SK-N-SH (cell line): ENCODE measurements at regions not wholly inside any gene's neighbourhood (a gene's known extent, or its start where the extent isn't known, plus 50 kb on each side); places are given as distances from the start of the nearest gene placed in this dataset.

Source experiments
- CTCF ChIA-PET: fragments of 300-600, 350-600 bp; formaldehyde crosslinking; extraction: SDS; loops from one replicate; lab custom pipeline; 2021; lab: Yijun Ruan, JAX
- POLR2A ChIA-PET: fragments of 350-600 bp; sonication (Branson Sonifier 250); formaldehyde crosslinking; extraction: SDS; loops from one replicate; lab custom pipeline; 2020; ENCODE audit warnings: antibody characterized with exemption, inconsistent platforms; lab: Yijun Ruan, JAX
- DNase-seq: peaks from one replicate; pipeline ENCODE4 v3.0.0; 2012
- H2AFZ ChIP-seq: fragments of 200-600 bp; sonication (generic); 2 replicates; pipeline ENCODE4 v1.8.1; 2016; ENCODE audit warnings: antibody characterized with exemption, mild to moderate bottlenecking, low read depth
- H3F3A ChIP-seq: fragments of 200-600 bp; sonication (generic); replicated peaks from 2 replicates; pipeline ENCODE3; 2016; ENCODE audit warnings: antibody characterized with exemption, mild to moderate bottlenecking; ENCODE audit not compliant: insufficient read depth
- H3K27ac ChIP-seq, 2 experiments: fragments of 200-500 bp in 1 of 2; fragments of 200-600 bp in 1 of 2; sonication (Bioruptor generic) in 1 of 2; sonication (generic), shearing (Covaris generic) in 1 of 2; 2 replicates each; pipeline versions ENCODE4 v1.5.1 to v1.6.1; 2014 to 2016; ENCODE audit warnings: low read depth in 2 of 2, inconsistent platforms in 1 of 2, low read length in 1 of 2, mild to moderate bottlenecking in 1 of 2, mixed read lengths in 1 of 2
- H3K27me3 ChIP-seq: fragments of 200-600 bp; sonication (generic), shearing (Covaris generic); 2 replicates; pipeline ENCODE4 v1.6.1; 2016; ENCODE audit warnings: mixed run types; ENCODE audit not compliant: insufficient read depth
- H3K36me3 ChIP-seq, 2 experiments: fragments of 200-500 bp in 1 of 2; fragments of 200-600 bp in 1 of 2; sonication (Bioruptor generic) in 1 of 2; sonication (generic) in 1 of 2; replicated peaks in 1 of 2; 2 replicates each; pipeline versions ENCODE3 to v1.5.1; 2014 to 2016; ENCODE audit warnings: low read length in 1 of 2, mild to moderate bottlenecking in 1 of 2; ENCODE audit not compliant: insufficient read depth in 2 of 2, control insufficient read depth in 1 of 2
- H3K4me1 ChIP-seq, 2 experiments: fragments of 200-500 bp in 1 of 2; fragments of 200-600 bp in 1 of 2; sonication (Bioruptor generic) in 1 of 2; sonication (generic), shearing (Covaris generic) in 1 of 2; 2 replicates each; pipeline versions ENCODE4 v1.5.1 to v1.6.1; 2014 to 2016; ENCODE audit warnings: low read depth in 1 of 2, low read length in 1 of 2, mixed run types in 1 of 2; ENCODE audit not compliant: insufficient read depth in 2 of 2, control insufficient read depth in 1 of 2
- H3K4me2 ChIP-seq: fragments of 200-600 bp; sonication (generic), shearing (Covaris generic); 2 replicates; pipeline ENCODE4 v1.6.1; 2017; ENCODE audit warnings: mixed run types
- H3K4me3 ChIP-seq, 2 experiments: fragments of 200-500 bp in 1 of 2; fragments of 200-600 bp in 1 of 2; sonication (Bioruptor generic) in 1 of 2; sonication (generic), shearing (Covaris generic) in 1 of 2; 2 replicates each; pipeline versions ENCODE4 v1.5.1 to v1.8.1; 2014 to 2016; ENCODE audit warnings: low read depth in 2 of 2, inconsistent platforms in 1 of 2, low read length in 1 of 2, mild to moderate bottlenecking in 1 of 2, mixed read lengths in 1 of 2, moderate library complexity in 1 of 2
- H3K79me2 ChIP-seq: fragments of 200-600 bp; sonication (generic); 2 replicates; pipeline ENCODE4 v1.8.1; 2017; ENCODE audit warnings: mild to moderate bottlenecking; ENCODE audit not compliant: insufficient read depth
- H3K9ac ChIP-seq: fragments of 200-600 bp; sonication (generic); 2 replicates; pipeline ENCODE4 v1.6.1; 2017; ENCODE audit warnings: mixed run types
- H3K9me2 ChIP-seq: fragments of 200-600 bp; sonication (generic); 2 replicates; pipeline ENCODE4 v1.6.1; 2017; ENCODE audit warnings: mixed run types
- H3K9me3 ChIP-seq: fragments of 200-600 bp; sonication (generic); 2 replicates; pipeline ENCODE4 v1.6.1; 2017; ENCODE audit warnings: mixed run types, mild to moderate bottlenecking, moderate library complexity
- H4K20me1 ChIP-seq: fragments of 200-600 bp; sonication (generic); 2 replicates; pipeline ENCODE4 v1.6.1; 2017; ENCODE audit warnings: mild to moderate bottlenecking, mixed run types; ENCODE audit not compliant: insufficient read depth
- CTCF ChIP-seq: fragments of 200-600 bp; sonication (generic); IDR thresholded peaks from 2 replicates; pipeline ENCODE4 v1.6.1; 2017; ENCODE audit warnings: antibody characterized with exemption, mild to moderate bottlenecking, moderate library complexity
- ELF1 ChIP-seq: IDR thresholded peaks from 2 replicates; pipeline ENCODE4 v1.4.0; 2012
- FOXJ3 ChIP-seq: sonication (generic); formaldehyde crosslinking; IDR thresholded peaks from 2 replicates; pipeline ENCODE4 v1.5.1; 2020; ENCODE audit warnings: mild to moderate bottlenecking, missing genetic modification reagents
- GABPA ChIP-seq: IDR thresholded peaks from 2 replicates; pipeline ENCODE4 v1.4.0; 2012; ENCODE audit warnings: low read depth, mild to moderate bottlenecking
- IRF3 ChIP-seq: fragments of 150-350 bp; IDR thresholded peaks from 2 replicates; pipeline ENCODE4 v1.6.1; 2016; ENCODE audit warnings: mild to moderate bottlenecking, low read depth, low read length
- JUND ChIP-seq: IDR thresholded peaks from 2 replicates; pipeline ENCODE4 v1.4.0; 2012
- MXI1 ChIP-seq: IDR thresholded peaks from 2 replicates; pipeline ENCODE4 v1.6.1; 2012; ENCODE audit warnings: mild to moderate bottlenecking, low read depth, low read length, improper control_type of control experiment
- NRF1 ChIP-seq: IDR thresholded peaks from 2 replicates; pipeline ENCODE4 v1.6.1; 2012; ENCODE audit warnings: low read depth, mild to moderate bottlenecking, low read length
- PBX3 ChIP-seq: IDR thresholded peaks from 2 replicates; pipeline ENCODE4; 2012
- RAD21 ChIP-seq: IDR thresholded peaks from 2 replicates; pipeline ENCODE4 v1.6.1; 2012; ENCODE audit warnings: mild to moderate bottlenecking, low read length
- RFX5 ChIP-seq: IDR thresholded peaks from 2 replicates; pipeline ENCODE4 v1.6.1; 2012; ENCODE audit warnings: mild to moderate bottlenecking, improper control_type of control experiment, low read length
- TAF1 ChIP-seq: IDR thresholded peaks from 2 replicates; pipeline ENCODE4 v1.6.1; 2012; ENCODE audit warnings: low read depth, mild to moderate bottlenecking, low read length, moderate library complexity, borderline replicate concordance
- TCF12 ChIP-seq: IDR thresholded peaks from 2 replicates; pipeline ENCODE4 v1.4.0; 2012
- TEAD4 ChIP-seq: IDR thresholded peaks from 2 replicates; pipeline ENCODE4 v1.4.0; 2012; ENCODE audit warnings: mild to moderate bottlenecking, borderline replicate concordance; ENCODE audit not compliant: insufficient read depth
- USF1 ChIP-seq: IDR thresholded peaks from 2 replicates; pipeline ENCODE4 v1.4.0; 2012; ENCODE audit warnings: low read depth, borderline replicate concordance
- WGBS: methylation state at CpG from one replicate; pipeline ENCODE4 v1.1.6; 2017; ENCODE audit warnings: low lambda C conversion rate; 5-methylcytosine and 5-hydroxymethylcytosine counted together
- TF ChIP-seq, protein P1 (sequence below): fragments of 150-350 bp; IDR thresholded peaks from 2 replicates; pipeline ENCODE4 v1.6.1; 2017; ENCODE audit warnings: antibody characterized with exemption, low read length, low read depth, borderline replicate concordance
- TF ChIP-seq, protein P2 (sequence below): IDR thresholded peaks from 2 replicates; pipeline ENCODE4 v1.6.1; 2012; ENCODE audit warnings: mild to moderate bottlenecking, low read depth, low read length, moderate library complexity

DNA sequence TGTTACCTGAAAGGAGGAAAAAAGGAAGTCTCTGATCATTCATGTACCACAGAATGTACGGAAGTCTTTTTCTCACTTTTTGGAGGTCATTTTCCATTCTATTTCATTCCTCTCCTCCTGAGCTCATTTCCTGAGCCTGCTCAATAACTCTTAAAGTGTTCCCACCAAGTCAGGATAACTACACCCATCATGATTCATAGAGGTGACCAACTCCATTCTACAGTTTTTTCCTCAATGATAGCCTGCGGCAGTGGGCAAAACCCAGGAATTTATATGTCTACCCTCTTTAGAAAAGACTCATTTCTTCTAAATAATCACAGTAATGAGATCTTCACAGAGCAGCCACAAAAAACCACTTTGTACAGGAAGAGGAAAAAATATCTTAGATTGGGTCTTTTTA lies 372.5 kb downstream of the RBM43 start:
- Histone ChIP-seq H2AFZ (no peak overlapping the region), H3K9me2 (no peaks in the 10 kb centered on the region), H3K4me2 (no peak overlapping the region), H3K79me2 (no peaks in the 10 kb centered on the region), H3K9me3 (no peaks in the 10 kb centered on the region), H3K4me3 (no peak overlapping the region), H3K4me1 (peaks cover 0 to 8% of the 10 kb centered on the region in 2 experiments; a peak in 2 of 4 replicates), H3K36me3 (no peaks in the 10 kb centered on the region), H3K27ac (no peak overlapping the region), H3K9ac (no peak overlapping the region), H4K20me1 (no peaks in the 10 kb centered on the region), H3F3A (no peaks in the 10 kb centered on the region), H3K27me3 (no peaks in the 10 kb centered on the region)
- ChIA-PET CTCF (no interaction called here), POLR2A (no interaction called here)
- no peak for DNase-seq
- no peak for TF ChIP-seq FOXJ3 (CRISPR knock-in tag)
- no peak for TF ChIP-seq PBX3
- TF ChIP-seq, protein P1, sequence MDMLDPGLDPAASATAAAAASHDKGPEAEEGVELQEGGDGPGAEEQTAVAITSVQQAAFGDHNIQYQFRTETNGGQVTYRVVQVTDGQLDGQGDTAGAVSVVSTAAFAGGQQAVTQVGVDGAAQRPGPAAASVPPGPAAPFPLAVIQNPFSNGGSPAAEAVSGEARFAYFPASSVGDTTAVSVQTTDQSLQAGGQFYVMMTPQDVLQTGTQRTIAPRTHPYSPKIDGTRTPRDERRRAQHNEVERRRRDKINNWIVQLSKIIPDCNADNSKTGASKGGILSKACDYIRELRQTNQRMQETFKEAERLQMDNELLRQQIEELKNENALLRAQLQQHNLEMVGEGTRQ: no peak
- no peak for TF ChIP-seq IRF3
- no peak for TF ChIP-seq JUND
- no peak for TF ChIP-seq MXI1
- TF ChIP-seq GABPA: no peak
- no peak for TF ChIP-seq TEAD4
- TF ChIP-seq USF1: no peak
- no peak for TF ChIP-seq RFX5
- TF ChIP-seq TCF12: no peak
- TF ChIP-seq ELF1: no peak
- TF ChIP-seq RAD21: no peak
- WGBS: 86% methylated on average over 2 of the region's 2 CpGs

GRCh38 chr2:150888337-150888736 lies 373.3 kb downstream of the RBM43 start:
- Histone ChIP-seq H2AFZ (no peak overlapping the region), H3F3A (no peaks in the 10 kb centered on the region), H3K4me3 (no peak overlapping the region), H3K9me3 (no peaks in the 10 kb centered on the region), H3K4me1 (peaks cover 0 to 8% of the 10 kb centered on the region in 2 experiments; a peak in 2 of 4 replicates), H3K36me3 (no peaks in the 10 kb centered on the region), H4K20me1 (no peaks in the 10 kb centered on the region), H3K9me2 (no peaks in the 10 kb centered on the region), H3K79me2 (no peaks in the 10 kb centered on the region), H3K4me2 (no peak overlapping the region), H3K27me3 (no peaks in the 10 kb centered on the region), H3K9ac (no peak overlapping the region), H3K27ac (peak overlapping the region in 1 of 2 experiments; percentile 6; a peak in 1 of 4 replicates)
- POLR2A ChIA-PET: no interaction called here
- DNase-seq: no peak
- CTCF ChIA-PET: no interaction called here
- TF ChIP-seq NRF1 (no peak), TAF1 (no peak), PBX3 (no peak), TCF12 (no peak), RFX5 (no peak), CTCF (no peak)
- TF ChIP-seq, protein P2, sequence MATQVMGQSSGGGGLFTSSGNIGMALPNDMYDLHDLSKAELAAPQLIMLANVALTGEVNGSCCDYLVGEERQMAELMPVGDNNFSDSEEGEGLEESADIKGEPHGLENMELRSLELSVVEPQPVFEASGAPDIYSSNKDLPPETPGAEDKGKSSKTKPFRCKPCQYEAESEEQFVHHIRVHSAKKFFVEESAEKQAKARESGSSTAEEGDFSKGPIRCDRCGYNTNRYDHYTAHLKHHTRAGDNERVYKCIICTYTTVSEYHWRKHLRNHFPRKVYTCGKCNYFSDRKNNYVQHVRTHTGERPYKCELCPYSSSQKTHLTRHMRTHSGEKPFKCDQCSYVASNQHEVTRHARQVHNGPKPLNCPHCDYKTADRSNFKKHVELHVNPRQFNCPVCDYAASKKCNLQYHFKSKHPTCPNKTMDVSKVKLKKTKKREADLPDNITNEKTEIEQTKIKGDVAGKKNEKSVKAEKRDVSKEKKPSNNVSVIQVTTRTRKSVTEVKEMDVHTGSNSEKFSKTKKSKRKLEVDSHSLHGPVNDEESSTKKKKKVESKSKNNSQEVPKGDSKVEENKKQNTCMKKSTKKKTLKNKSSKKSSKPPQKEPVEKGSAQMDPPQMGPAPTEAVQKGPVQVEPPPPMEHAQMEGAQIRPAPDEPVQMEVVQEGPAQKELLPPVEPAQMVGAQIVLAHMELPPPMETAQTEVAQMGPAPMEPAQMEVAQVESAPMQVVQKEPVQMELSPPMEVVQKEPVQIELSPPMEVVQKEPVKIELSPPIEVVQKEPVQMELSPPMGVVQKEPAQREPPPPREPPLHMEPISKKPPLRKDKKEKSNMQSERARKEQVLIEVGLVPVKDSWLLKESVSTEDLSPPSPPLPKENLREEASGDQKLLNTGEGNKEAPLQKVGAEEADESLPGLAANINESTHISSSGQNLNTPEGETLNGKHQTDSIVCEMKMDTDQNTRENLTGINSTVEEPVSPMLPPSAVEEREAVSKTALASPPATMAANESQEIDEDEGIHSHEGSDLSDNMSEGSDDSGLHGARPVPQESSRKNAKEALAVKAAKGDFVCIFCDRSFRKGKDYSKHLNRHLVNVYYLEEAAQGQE: no peak
